Naive thymus-derived CD4-positive, alpha-beta T cell (primary cell): ENCODE measurements at regions not wholly inside any gene's neighbourhood (a gene's known extent, or its start where the extent isn't known, plus 50 kb on each side); places are given as distances from the start of the nearest gene placed in this dataset.

Experiments
- ATAC-seq: fragments of 150-1000 bp; cut with Tn5 transposase; 2 replicates; pipeline ENCODE4 v1.10.0; 2021; ENCODE audit warnings: mild to moderate bottlenecking, moderate library complexity
- CTCF ChIA-PET: fragments of 350-600 bp; sonication (Branson Sonifier 250); formaldehyde crosslinking; loops from one replicate; lab custom pipeline; 2021; ENCODE audit warnings: antibody characterized with exemption; lab: Charles Lee
- POLR2A ChIA-PET: fragments of 350-600 bp; sonication (Branson Sonifier 250); formaldehyde crosslinking; loops from one replicate; lab custom pipeline; 2021; ENCODE audit warnings: antibody characterized with exemption, inconsistent platforms; lab: Charles Lee
- DNase-seq, 9 donors: peaks; one replicate each; pipeline versions ENCODE4 v3.0.0 to v3.0.0-alpha.2; 2020 to 2022; ENCODE audit warnings: mixed read lengths in 1 of 9
- H3K27ac ChIP-seq: one replicate; pipeline ENCODE4 v1.7.0; 2013; ENCODE audit warnings: mild to moderate bottlenecking, low read depth, low read length, moderate library complexity
- H3K27me3 ChIP-seq, 2 donors: one replicate each; pipeline ENCODE4 v1.7.0; 2013; ENCODE audit warnings: low read length in 2 of 2, mild to moderate bottlenecking in 2 of 2, moderate library complexity in 2 of 2; ENCODE audit not compliant: control insufficient read depth in 2 of 2, insufficient read depth in 2 of 2
- H3K36me3 ChIP-seq, 3 experiments: 1 replicate in 2 of 3; 2 replicates in 1 of 3; pipeline ENCODE4 v1.7.0; 2013; ENCODE audit warnings: low read length in 3 of 3, mild to moderate bottlenecking in 3 of 3, moderate library complexity in 1 of 3; ENCODE audit not compliant: insufficient read depth in 3 of 3, control insufficient read depth in 2 of 3
- H3K4me1 ChIP-seq, 2 donors: one replicate each; pipeline ENCODE4 v1.7.0; 2013; ENCODE audit warnings: low read length in 2 of 2, mild to moderate bottlenecking in 2 of 2, moderate library complexity in 1 of 2; ENCODE audit not compliant: control insufficient read depth in 2 of 2, insufficient read depth in 2 of 2
- H3K4me3 ChIP-seq: 2 replicates; pipeline ENCODE4 v1.7.0; 2013; ENCODE audit warnings: mild to moderate bottlenecking, low read length
- H3K9me3 ChIP-seq, 3 experiments: 1 replicate in 2 of 3; 2 replicates in 1 of 3; pipeline ENCODE4 v1.7.0; 2013; ENCODE audit warnings: low read length in 3 of 3; ENCODE audit not compliant: control insufficient read depth in 2 of 3
- H3K27ac Mint-ChIP-seq, 9 donors: one replicate each; pipeline ENCODE4 v1.8.0; 2020 to 2022; ENCODE audit warnings: mixed read lengths in 9 of 9, mild to moderate bottlenecking in 8 of 9, moderate library complexity in 5 of 9, inconsistent platforms in 2 of 9
- H3K27me3 Mint-ChIP-seq, 5 donors: one replicate each; pipeline ENCODE4 v1.8.0; 2021 to 2022; ENCODE audit warnings: mixed read lengths in 5 of 5, mild to moderate bottlenecking in 1 of 5
- H3K36me3 Mint-ChIP-seq, 5 donors: one replicate each; pipeline ENCODE4 v1.8.0; 2020 to 2022; ENCODE audit warnings: mixed read lengths in 5 of 5, mild to moderate bottlenecking in 3 of 5, inconsistent platforms in 1 of 5
- H3K4me1 Mint-ChIP-seq, 7 donors: one replicate each; pipeline ENCODE4 v1.8.0; 2020 to 2022; ENCODE audit warnings: mixed read lengths in 7 of 7, mild to moderate bottlenecking in 3 of 7, inconsistent platforms in 1 of 7
- H3K4me3 Mint-ChIP-seq, 10 donors: one replicate each; pipeline ENCODE4 v1.8.0; 2020 to 2022; ENCODE audit warnings: mild to moderate bottlenecking in 10 of 10, mixed read lengths in 10 of 10, moderate library complexity in 6 of 10, inconsistent platforms in 2 of 10
- H3K9me3 Mint-ChIP-seq, 11 donors: one replicate each; pipeline ENCODE4 v1.8.0; 2020 to 2022; ENCODE audit warnings: mixed read lengths in 11 of 11, mild to moderate bottlenecking in 4 of 11, inconsistent platforms in 1 of 11, moderate library complexity in 1 of 11
- intact Hi-C, 2 donors: fragments of 100-400 bp; cut with micrococcal nuclease; formaldehyde crosslinking; loops; one replicate each; pipeline ENCODE4 v1.15.1; 2023

- intact Hi-C loops, result no loop called here
- no peak for ATAC-seq
- no peaks in the 10 kb centered on the region for H3K27me3 ChIP-seq
- H3K27ac ChIP-seq, result no peak overlapping the region
- Mint-ChIP-seq H3K27me3 (no peaks in the 10 kb centered on the region), H3K36me3 (peaks cover 0 to 4% (median 0%) of the 10 kb centered on the region in 5 donors), H3K4me3 (no peak overlapping the region), H3K4me1 (peaks cover 0 to 8% (median 4%) of the 10 kb centered on the region in 7 donors), H3K27ac (peak overlapping the region in 1 of 9 donors; percentile 17), H3K9me3 (peaks cover 0 to 11% (median 0%) of the 10 kb centered on the region in 11 donors)
- DNase-seq, result no peak
- no peak overlapping the region for H3K4me3 ChIP-seq
- no peaks in the 10 kb centered on the region for H3K9me3 ChIP-seq
- POLR2A ChIA-PET, result interaction anchor here (0.6 to 1.1 kb wide), 2 partner anchors 13 to 898 kb away, joined by 3 read pairs; no protein-coding TSS in a partner anchor
- CTCF ChIA-PET, result interaction anchor here (0.6 kb wide), 1 partner anchor 938 kb away, joined by 3 read pairs; no protein-coding TSS in a partner anchor
- H3K4me1 ChIP-seq, result no peaks in the 10 kb centered on the region
- H3K36me3 ChIP-seq, result no peaks in the 10 kb centered on the region
Observed at GRCh38 chr14:98290596-98290995, 981.4 kb downstream of the BCL11B start.

GRCh38 chr14:98292191-98292590, 979.8 kb downstream of the BCL11B start:
- H3K36me3 ChIP-seq, result no peaks in the 10 kb centered on the region
- no peaks in the 10 kb centered on the region for H3K4me1 ChIP-seq
- ATAC-seq (no peak), DNase-seq (no peak)
- ChIA-PET POLR2A (interaction anchor here (0.7 kb wide), 1 partner anchor 969 kb away, joined by 3 read pairs; no protein-coding TSS in a partner anchor), CTCF (no interaction called here)
- H3K27ac Mint-ChIP-seq, result peak overlapping the region in 2 of 9 donors; percentile 14 to 56
- intact Hi-C loops, result no loop called here
- no peaks in the 10 kb centered on the region for H3K27me3 Mint-ChIP-seq
- H3K27ac ChIP-seq, result no peak overlapping the region
- peaks cover 0 to 8% (median 4%) of the 10 kb centered on the region in 7 donors for H3K4me1 Mint-ChIP-seq
- H3K4me3 ChIP-seq, result no peak overlapping the region
- H3K36me3 Mint-ChIP-seq, result peaks cover 0 to 3% (median 0%) of the 10 kb centered on the region in 5 donors
- H3K9me3 Mint-ChIP-seq, result peaks cover 0 to 2% (median 0%) of the 10 kb centered on the region in 11 donors
- no peak overlapping the region for H3K4me3 Mint-ChIP-seq
- no peaks in the 10 kb centered on the region for H3K27me3 ChIP-seq
- no peaks in the 10 kb centered on the region for H3K9me3 ChIP-seq

- no peak for ATAC-seq
- Histone ChIP-seq H3K27me3 (no peaks in the 10 kb centered on the region), H3K4me1 (no peaks in the 10 kb centered on the region), H3K36me3 (no peaks in the 10 kb centered on the region), H3K9me3 (no peaks in the 10 kb centered on the region), H3K4me3 (no peak overlapping the region), H3K27ac (no peak overlapping the region)
- no peak overlapping the region for H3K4me3 Mint-ChIP-seq
- CTCF ChIA-PET, result interaction anchor here (0.7 kb wide), 1 partner anchor 40 kb away, joined by 7 read pairs; no protein-coding TSS in a partner anchor
- H3K4me1 Mint-ChIP-seq, result peaks cover 0 to 14% (median 7%) of the 10 kb centered on the region in 7 donors
- peaks cover 0 to 2% (median 0%) of the 10 kb centered on the region in 11 donors for H3K9me3 Mint-ChIP-seq
- intact Hi-C loops, result no loop called here
- DNase-seq, result no peak
- POLR2A ChIA-PET, result no interaction called here
- H3K27me3 Mint-ChIP-seq, result no peaks in the 10 kb centered on the region
- H3K27ac Mint-ChIP-seq, result no peak overlapping the region
- peaks cover 0 to 3% (median 0%) of the 10 kb centered on the region in 5 donors for H3K36me3 Mint-ChIP-seq
Observed at GRCh38 chr14:98293576-98293975, 978.4 kb downstream of the BCL11B start.

- Mint-ChIP-seq H3K9me3 (peaks cover 0 to 5% (median 0%) of the 10 kb centered on the region in 11 donors), H3K36me3 (peaks cover 0 to 6% (median 0%) of the 10 kb centered on the region in 5 donors), H3K27me3 (no peaks in the 10 kb centered on the region), H3K4me3 (no peak overlapping the region), H3K27ac (peak overlapping the region in 1 of 9 donors; percentile 40), H3K4me1 (peaks cover 3 to 34% (median 24%) of the 10 kb centered on the region in 7 donors)
- ATAC-seq, result no peak
- intact Hi-C loops, result no loop called here
- ChIA-PET POLR2A (no interaction called here), CTCF (interaction anchor here (0.6 kb wide), 1 partner anchor 30 kb away, joined by 3 read pairs; no protein-coding TSS in a partner anchor)
- H3K36me3 ChIP-seq, result no peaks in the 10 kb centered on the region
- no peaks in the 10 kb centered on the region for H3K27me3 ChIP-seq
- H3K9me3 ChIP-seq, result no peaks in the 10 kb centered on the region
- no peaks in the 10 kb centered on the region for H3K4me1 ChIP-seq
- H3K27ac ChIP-seq, result no peak overlapping the region
- no peak for DNase-seq
- no peak overlapping the region for H3K4me3 ChIP-seq
Observed at GRCh38 chr14:98296895-98297294, 975.1 kb downstream of the BCL11B start.

GRCh38 chr14:98297567-98297966, 974.4 kb downstream of the BCL11B start:
- no peak for ATAC-seq
- H3K27ac ChIP-seq, result no peak overlapping the region
- no peaks in the 10 kb centered on the region for H3K4me1 ChIP-seq
- Mint-ChIP-seq H3K4me1 (peaks cover 0 to 35% (median 20%) of the 10 kb centered on the region in 7 donors), H3K27ac (no peak overlapping the region), H3K27me3 (no peaks in the 10 kb centered on the region), H3K9me3 (peaks cover 0 to 3% (median 0%) of the 10 kb centered on the region in 11 donors), H3K36me3 (peaks cover 0 to 3% (median 0%) of the 10 kb centered on the region in 5 donors), H3K4me3 (no peak overlapping the region)
- H3K4me3 ChIP-seq, result no peak overlapping the region
- H3K36me3 ChIP-seq, result no peaks in the 10 kb centered on the region
- H3K9me3 ChIP-seq, result no peaks in the 10 kb centered on the region
- DNase-seq, result no peak
- ChIA-PET CTCF (interaction anchor here (0.6 kb wide), 1 partner anchor 31 kb away, joined by 3 read pairs; no protein-coding TSS in a partner anchor), POLR2A (interaction anchor here (0.6 to 1.1 kb wide), 3 partner anchors 53 to 161 kb away, joined by 3 to 4 read pairs (median 3); no protein-coding TSS in a partner anchor)
- intact Hi-C loops, result no loop called here
- H3K27me3 ChIP-seq, result no peaks in the 10 kb centered on the region

- no peaks in the 10 kb centered on the region for H3K9me3 ChIP-seq
- no peak overlapping the region for H3K27ac ChIP-seq
- ATAC-seq (no peak), DNase-seq (no peak)
- ChIA-PET POLR2A (interaction anchor here (0.7 to 1.1 kb wide), 3 partner anchors 20 to 93 kb away, joined by 3 to 4 read pairs (median 3); no protein-coding TSS in a partner anchor), CTCF (no interaction called here)
- H3K9me3 Mint-ChIP-seq, result peaks cover 0 to 3% (median 0%) of the 10 kb centered on the region in 11 donors
- peaks cover 0 to 3% (median 0%) of the 10 kb centered on the region in 5 donors for H3K36me3 Mint-ChIP-seq
- no peaks in the 10 kb centered on the region for H3K27me3 ChIP-seq
- no peaks in the 10 kb centered on the region for H3K4me1 ChIP-seq
- no peak overlapping the region for H3K4me3 ChIP-seq
- no peaks in the 10 kb centered on the region for H3K27me3 Mint-ChIP-seq
- intact Hi-C loops, result no loop called here
- no peaks in the 10 kb centered on the region for H3K36me3 ChIP-seq
- H3K4me3 Mint-ChIP-seq, result no peak overlapping the region
- peaks cover 0 to 37% (median 22%) of the 10 kb centered on the region in 7 donors for H3K4me1 Mint-ChIP-seq
- peak overlapping the region in 1 of 9 donors; percentile 41 for H3K27ac Mint-ChIP-seq
Observed at GRCh38 chr14:98298481-98299244, 973.3 kb downstream of the BCL11B start.
